Mucosa of descending colon (tissue), 3 donors: ENCODE measurements at regions not wholly inside any gene's neighbourhood (a gene's known extent, or its start where the extent isn't known, plus 50 kb on each side); places are given as distances from the start of the nearest gene placed in this dataset.

Experiments
- ATAC-seq: fragments of 200-7000 bp; cut with Tn5 transposase; one replicate; pipeline ENCODE4 v1.9.1; 2020; ENCODE audit warnings: mild to moderate bottlenecking, moderate library complexity
- DNase-seq, 3 donors: peaks; one replicate each; pipeline ENCODE4 v3.0.0-alpha.2; 2020
- H3K36me3 ChIP-seq: fragments of 200-600 bp; one replicate; pipeline ENCODE4 v1.8.0; 2021; ENCODE audit warnings: low read depth, mild to moderate bottlenecking
- H3K4me1 ChIP-seq: fragments of 200-600 bp; one replicate; pipeline ENCODE4 v1.8.0; 2021; ENCODE audit warnings: low read depth, mild to moderate bottlenecking
- H3K4me3 ChIP-seq: fragments of 200-600 bp; one replicate; pipeline ENCODE4 v1.8.0; 2021; ENCODE audit warnings: mild to moderate bottlenecking
- H3K9me3 ChIP-seq: fragments of 200-600 bp; one replicate; pipeline ENCODE4 v1.8.0; 2021; ENCODE audit warnings: mild to moderate bottlenecking
- CTCF ChIP-seq: fragments of 200-600 bp; IDR thresholded peaks from one replicate; pipeline ENCODE4 v1.8.0; 2022; ENCODE audit warnings: antibody characterized with exemption, mild to moderate bottlenecking
- intact Hi-C, 2 donors: fragments of 100-400 bp; cut with DNase I in 1 of 2; cut with micrococcal nuclease in 1 of 2; formaldehyde crosslinking; loops; one replicate each; pipeline versions ENCODE4 v1.11.0 to v1.11.1; 2022; cut with DNase I, micrococcal nuclease
- donor health status: DM: no; HTN: no; CAD: no; lungs with moderate emphysema.
- donor health status: DM: no; HTN: no; CAD: no.
- donor health status: DM: no; HTN: yes; CAD: no.

- DNase-seq: no peak
- Histone ChIP-seq H3K4me1 (no peaks in the 10 kb centered on the region), H3K9me3 (no peaks in the 10 kb centered on the region), H3K4me3 (no peak overlapping the region), H3K36me3 (no peaks in the 10 kb centered on the region)
- no peak for ATAC-seq
- intact Hi-C loops: no loop called here
- TF ChIP-seq CTCF: no peak
These were observed 586.9 kb upstream of the KLHL1 start for GRCh38 chr13:70694996-70695715.

GRCh38 chr13:70668983-70669382 is 560.7 kb upstream of the KLHL1 start:
- Histone ChIP-seq H3K4me1 (no peaks in the 10 kb centered on the region), H3K4me3 (no peak overlapping the region), H3K36me3 (no peaks in the 10 kb centered on the region), H3K9me3 (no peaks in the 10 kb centered on the region)
- no peak for TF ChIP-seq CTCF
- ATAC-seq: no peak
- intact Hi-C loops: no loop called here
- DNase-seq: no peak

GRCh38 chr13:70668293-70668692 is 560.0 kb upstream of the KLHL1 start:
- H3K9me3 ChIP-seq: no peaks in the 10 kb centered on the region
- no peak for TF ChIP-seq CTCF
- H3K4me1 ChIP-seq: no peaks in the 10 kb centered on the region
- no peak overlapping the region for H3K4me3 ChIP-seq
- no peak for ATAC-seq
- intact Hi-C loops: no loop called here
- H3K36me3 ChIP-seq: no peaks in the 10 kb centered on the region
- no peak for DNase-seq

GRCh38 chr13:70666883-70667556 is 558.8 kb upstream of the KLHL1 start:
- Histone ChIP-seq H3K9me3 (no peaks in the 10 kb centered on the region), H3K4me1 (no peaks in the 10 kb centered on the region), H3K4me3 (no peak overlapping the region), H3K36me3 (no peaks in the 10 kb centered on the region)
- no peak for TF ChIP-seq CTCF
- ATAC-seq: no peak
- intact Hi-C loops: no loop called here
- no peak for DNase-seq

- H3K4me1 ChIP-seq: no peaks in the 10 kb centered on the region
- H3K4me3 ChIP-seq: no peak overlapping the region
- intact Hi-C loops: no loop called here
- DNase-seq (no peak), ATAC-seq (no peak)
- H3K36me3 ChIP-seq: no peaks in the 10 kb centered on the region
- no peaks in the 10 kb centered on the region for H3K9me3 ChIP-seq
- no peak for TF ChIP-seq CTCF
These were observed 554.1 kb upstream of the KLHL1 start for GRCh38 chr13:70662231-70662940.
